Cardiac muscle cell (in vitro differentiated cells and primary cell): ENCODE measurements at regions not wholly inside any gene's neighbourhood (a gene's known extent, or its start where the extent isn't known, plus 50 kb on each side); places are given as distances from the start of the nearest gene placed in this dataset.
"Not testable (repeated sequence)": the region's sequence is repeated elsewhere in the genome, so short reads cannot be mapped to it uniquely, and the experiment has no call there.

ENCODE experiments used
- DNase-seq, 2 donors: peaks; one replicate each; pipeline versions ENCODE4 v3.0.0 to v3.0.0-alpha.2; 2010 to 2017; ENCODE audit warnings: low read depth in 1 of 2, low spot score in 1 of 2
- H3K27ac ChIP-seq: fragments of 200-600 bp; sonication (generic); 2 replicates; pipeline ENCODE4 v1.5.1; 2016
- H3K27me3 ChIP-seq: fragments of 200-600 bp; sonication (generic); 2 replicates; pipeline ENCODE4 v1.6.0; 2016; ENCODE audit warnings: control low read depth
- H3K36me3 ChIP-seq: fragments of 200-600 bp; sonication (generic); 2 replicates; pipeline ENCODE4 v1.5.1; 2016; ENCODE audit warnings: control low read depth
- H3K4me1 ChIP-seq: fragments of 200-600 bp; sonication (generic); 2 replicates; pipeline ENCODE4 v1.8.1; 2017; ENCODE audit warnings: low read depth, mild to moderate bottlenecking, mixed run types
- H3K4me3 ChIP-seq: fragments of 200-600 bp; sonication (generic); 2 replicates; pipeline ENCODE4 v1.5.1; 2016; ENCODE audit warnings: mild to moderate bottlenecking
- H3K9me3 ChIP-seq: fragments of 200-600 bp; sonication (generic); 2 replicates; pipeline ENCODE4 v1.5.1; 2017; ENCODE audit warnings: low read depth, mild to moderate bottlenecking, control low read depth
- TF ChIP-seq, protein P1 (sequence below): IDR thresholded peaks from 2 replicates; pipeline ENCODE4 v1.5.1; 2012; ENCODE audit warnings: low read depth, mild to moderate bottlenecking, low read length

DNA sequence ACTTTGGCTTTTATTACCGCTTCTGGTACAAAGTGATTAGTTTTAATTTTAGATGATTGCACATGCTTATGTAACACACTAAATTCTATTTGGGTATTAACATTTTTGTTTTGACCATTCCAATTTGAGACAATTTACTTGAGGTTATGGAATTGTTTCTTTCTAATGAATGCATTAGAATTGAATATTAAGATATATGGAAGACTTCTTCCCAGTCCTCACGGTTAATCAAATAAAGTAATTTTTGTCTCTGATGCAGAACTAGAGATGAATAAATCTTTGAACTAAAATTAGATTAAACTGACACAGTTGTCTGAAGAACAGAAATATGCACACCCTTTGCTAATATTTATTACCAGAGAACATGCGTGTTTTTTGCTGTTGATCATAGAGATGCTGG lies 127.1 kb upstream of the FBXL17 start:
- no peaks in the 10 kb centered on the region for H3K36me3 ChIP-seq
- no peak overlapping the region for H3K27ac ChIP-seq
- TF ChIP-seq, protein P1, sequence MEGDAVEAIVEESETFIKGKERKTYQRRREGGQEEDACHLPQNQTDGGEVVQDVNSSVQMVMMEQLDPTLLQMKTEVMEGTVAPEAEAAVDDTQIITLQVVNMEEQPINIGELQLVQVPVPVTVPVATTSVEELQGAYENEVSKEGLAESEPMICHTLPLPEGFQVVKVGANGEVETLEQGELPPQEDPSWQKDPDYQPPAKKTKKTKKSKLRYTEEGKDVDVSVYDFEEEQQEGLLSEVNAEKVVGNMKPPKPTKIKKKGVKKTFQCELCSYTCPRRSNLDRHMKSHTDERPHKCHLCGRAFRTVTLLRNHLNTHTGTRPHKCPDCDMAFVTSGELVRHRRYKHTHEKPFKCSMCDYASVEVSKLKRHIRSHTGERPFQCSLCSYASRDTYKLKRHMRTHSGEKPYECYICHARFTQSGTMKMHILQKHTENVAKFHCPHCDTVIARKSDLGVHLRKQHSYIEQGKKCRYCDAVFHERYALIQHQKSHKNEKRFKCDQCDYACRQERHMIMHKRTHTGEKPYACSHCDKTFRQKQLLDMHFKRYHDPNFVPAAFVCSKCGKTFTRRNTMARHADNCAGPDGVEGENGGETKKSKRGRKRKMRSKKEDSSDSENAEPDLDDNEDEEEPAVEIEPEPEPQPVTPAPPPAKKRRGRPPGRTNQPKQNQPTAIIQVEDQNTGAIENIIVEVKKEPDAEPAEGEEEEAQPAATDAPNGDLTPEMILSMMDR: no peak
- H3K27me3 ChIP-seq: no peaks in the 10 kb centered on the region
- DNase-seq: no peak
- no peaks in the 10 kb centered on the region for H3K9me3 ChIP-seq
- no peak overlapping the region for H3K4me3 ChIP-seq
- no peaks in the 10 kb centered on the region for H3K4me1 ChIP-seq

DNA sequence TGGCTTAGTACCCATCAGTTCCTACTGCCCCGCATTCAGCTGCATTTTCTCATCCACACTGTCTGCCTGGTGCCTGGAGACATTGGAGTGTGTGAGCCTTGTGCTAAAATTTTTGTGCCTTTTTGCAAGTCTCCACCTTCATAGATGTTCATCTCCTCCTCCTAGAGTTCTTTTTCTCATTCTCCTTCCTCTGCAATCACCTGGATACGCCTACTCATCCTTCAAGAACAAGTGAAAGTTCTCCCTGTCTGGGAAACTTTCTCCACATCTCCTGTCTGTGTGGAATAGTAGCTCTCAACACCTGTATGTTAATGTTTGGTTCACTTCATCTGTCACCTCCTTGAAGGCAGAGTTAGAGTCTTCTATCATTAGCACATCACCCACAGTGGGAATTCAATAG lies 125.7 kb upstream of the FBXL17 start:
- TF ChIP-seq, protein P1: no peak
- Histone ChIP-seq H3K4me1 (no peaks in the 10 kb centered on the region), H3K4me3 (no peak overlapping the region), H3K36me3 (no peaks in the 10 kb centered on the region), H3K9me3 (no peaks in the 10 kb centered on the region), H3K27me3 (no peaks in the 10 kb centered on the region), H3K27ac (no peak overlapping the region)
- no peak for DNase-seq

DNA sequence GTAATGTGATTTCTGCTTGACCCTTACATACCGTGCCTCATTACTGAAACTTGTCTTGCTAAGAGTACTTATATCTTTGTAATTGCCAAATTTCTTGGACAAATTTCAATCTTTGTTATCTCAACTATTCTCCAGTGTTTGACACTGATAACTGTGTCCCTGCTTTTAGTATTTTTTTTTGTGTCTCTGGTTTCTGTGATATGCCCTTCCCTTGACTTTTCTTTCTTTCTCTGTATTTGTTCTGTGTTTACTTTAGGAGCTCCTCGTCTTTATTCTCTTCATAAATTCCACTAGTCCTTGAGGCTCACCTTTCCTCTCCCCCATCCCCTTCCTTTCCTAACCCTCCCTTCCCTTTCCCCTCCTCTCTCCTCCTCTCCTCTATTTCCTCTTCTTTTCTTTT lies 123.7 kb upstream of the FBXL17 start:
- no peak overlapping the region for H3K4me3 ChIP-seq
- no peaks in the 10 kb centered on the region for H3K36me3 ChIP-seq
- DNase-seq: no peak
- TF ChIP-seq, protein P1: no peak
- no peaks in the 10 kb centered on the region for H3K4me1 ChIP-seq
- H3K27me3 ChIP-seq: no peaks in the 10 kb centered on the region
- H3K9me3 ChIP-seq: no peaks in the 10 kb centered on the region
- H3K27ac ChIP-seq: no peak overlapping the region

DNA sequence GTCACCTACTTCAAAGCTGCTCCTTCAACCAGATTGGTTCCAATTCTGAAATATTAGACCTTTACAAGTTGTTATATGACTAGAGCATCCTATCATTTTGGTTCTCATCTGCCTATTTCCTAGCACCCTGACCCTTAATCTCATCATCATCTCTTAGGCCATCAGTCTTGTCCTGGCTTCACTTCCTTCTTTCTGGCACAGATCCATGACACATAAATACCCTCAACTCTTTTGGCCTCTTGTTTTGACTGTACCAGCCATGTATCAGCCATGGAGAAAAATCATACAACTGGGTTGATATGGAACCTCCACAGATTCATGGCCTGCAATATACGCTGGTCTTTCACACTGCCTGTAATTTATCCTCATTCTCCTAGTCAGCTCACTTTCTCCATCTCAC lies 123.1 kb upstream of the FBXL17 start:
- Histone ChIP-seq H3K27me3 (no peaks in the 10 kb centered on the region), H3K27ac (no peak overlapping the region), H3K4me3 (no peak overlapping the region), H3K9me3 (no peaks in the 10 kb centered on the region), H3K36me3 (no peaks in the 10 kb centered on the region), H3K4me1 (no peaks in the 10 kb centered on the region)
- no peak for DNase-seq
- TF ChIP-seq, protein P1: no peak

DNA sequence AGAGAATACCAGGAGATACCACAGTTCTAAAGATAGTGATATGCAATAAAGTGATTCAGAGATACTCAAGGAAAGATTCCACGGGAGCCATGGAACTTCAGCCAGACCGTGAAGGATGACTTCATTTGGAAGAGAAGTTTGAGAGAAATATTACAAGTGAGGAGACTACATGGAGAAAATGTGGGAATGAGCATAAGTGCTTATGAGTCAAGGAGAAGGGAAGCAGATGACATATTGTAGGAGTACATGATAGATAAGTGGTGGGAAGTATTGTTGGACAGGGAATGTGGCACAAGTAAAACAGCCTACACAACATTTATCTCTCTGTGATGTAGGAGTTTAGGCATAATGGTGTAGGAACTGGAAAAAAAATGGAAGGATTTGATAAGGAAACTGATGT lies 122.1 kb upstream of the FBXL17 start:
- no peaks in the 10 kb centered on the region for H3K4me1 ChIP-seq
- no peak overlapping the region for H3K27ac ChIP-seq
- TF ChIP-seq, protein P1: no peak
- no peak for DNase-seq
- no peaks in the 10 kb centered on the region for H3K27me3 ChIP-seq
- no peaks in the 10 kb centered on the region for H3K9me3 ChIP-seq
- H3K36me3 ChIP-seq: no peaks in the 10 kb centered on the region
- H3K4me3 ChIP-seq: no peak overlapping the region

DNA sequence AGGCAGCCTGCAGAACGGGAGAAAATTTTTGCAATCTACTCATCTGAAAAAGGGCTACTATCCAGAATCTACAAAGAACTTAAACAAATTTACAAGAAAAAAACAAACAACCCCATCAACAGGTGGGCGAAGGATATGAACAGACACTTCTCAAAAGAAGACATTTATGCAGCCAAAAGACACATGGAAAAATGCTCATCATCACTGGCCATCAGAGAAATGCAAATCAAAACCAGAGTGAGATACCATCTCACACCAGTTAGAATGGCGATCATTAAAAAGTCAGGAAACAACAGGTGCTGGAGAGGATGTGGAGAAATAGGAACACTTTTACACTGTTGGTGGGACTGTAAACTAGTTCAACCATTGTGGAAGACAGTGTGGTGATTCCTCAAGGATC lies 113.7 kb upstream of the FBXL17 start:
- not testable (repeated sequence) for DNase-seq, H3K36me3 ChIP-seq, H3K27me3 ChIP-seq, H3K4me3 ChIP-seq, H3K9me3 ChIP-seq, H3K27ac ChIP-seq, H3K4me1 ChIP-seq
